ENCODE measurements at regions not wholly inside any gene's neighbourhood (a gene's known extent, or its start where the extent isn't known, plus 50 kb on each side); places are given as distances from the start of the nearest gene placed in this dataset.

DNA sequence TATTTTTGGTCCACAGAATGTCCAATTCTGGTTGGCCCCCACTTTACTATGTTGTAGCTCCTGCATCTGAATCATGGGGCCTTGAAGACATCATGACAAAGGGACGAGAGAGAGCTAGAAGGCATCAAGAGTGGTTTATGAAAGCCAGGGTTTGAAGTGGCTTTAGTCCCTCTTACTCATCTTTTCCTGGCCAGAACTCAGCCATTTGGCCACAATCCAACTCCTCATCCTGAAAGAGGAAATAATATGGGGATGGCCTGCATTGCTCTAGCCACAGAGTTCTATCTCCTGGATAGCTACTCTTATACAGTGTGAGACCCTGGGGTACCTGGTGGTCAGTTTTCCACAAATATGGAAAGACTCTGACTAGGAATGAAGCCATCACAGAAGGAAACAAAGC, 418.9 kb downstream of the XPNPEP1 start:
- DNase-seq (ENCODE audit: low read depth, low spot score), result no peak

DNA sequence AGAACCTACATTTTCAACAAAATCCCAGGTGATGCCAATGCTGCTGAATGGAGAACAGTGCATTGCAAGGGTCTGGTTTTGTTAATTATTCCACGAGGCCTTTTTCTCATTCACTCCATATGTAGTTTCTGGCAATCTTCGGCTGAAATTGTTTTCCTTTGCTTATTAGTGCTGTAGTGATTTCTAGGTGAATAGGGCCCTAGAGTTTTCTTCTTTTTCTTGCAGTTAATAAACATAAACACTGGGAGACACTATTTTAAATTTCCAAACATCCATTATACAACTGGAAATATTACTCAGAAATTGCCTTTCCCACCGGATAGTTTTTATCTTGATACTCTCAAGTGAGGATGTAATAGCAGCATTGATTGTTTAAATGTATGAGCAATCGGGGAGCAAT, 435.6 kb downstream of the XPNPEP1 start:
- DNase-seq (ENCODE audit: low read depth, low spot score), result no peak

DNA sequence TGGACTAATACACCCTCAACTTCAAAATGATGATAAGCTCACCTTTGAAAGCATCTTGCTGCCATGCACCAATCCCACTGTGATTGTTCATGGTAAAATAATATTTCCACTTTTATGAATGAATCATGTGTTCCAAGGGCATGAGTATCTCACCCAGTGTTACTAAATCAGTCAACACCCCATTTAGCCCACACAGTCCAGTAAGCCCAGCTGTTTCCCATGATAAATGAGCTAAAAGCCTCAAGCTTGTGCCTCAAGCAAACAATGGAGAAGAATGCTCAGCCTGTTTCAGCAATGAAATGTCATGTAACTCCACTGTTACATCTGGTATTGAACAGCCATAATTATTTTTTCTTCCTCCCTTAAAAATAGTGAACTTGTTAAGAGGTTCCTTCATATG, 442.5 kb downstream of the XPNPEP1 start:
- DNase-seq (ENCODE audit: low read depth, low spot score), result no peak

DNA sequence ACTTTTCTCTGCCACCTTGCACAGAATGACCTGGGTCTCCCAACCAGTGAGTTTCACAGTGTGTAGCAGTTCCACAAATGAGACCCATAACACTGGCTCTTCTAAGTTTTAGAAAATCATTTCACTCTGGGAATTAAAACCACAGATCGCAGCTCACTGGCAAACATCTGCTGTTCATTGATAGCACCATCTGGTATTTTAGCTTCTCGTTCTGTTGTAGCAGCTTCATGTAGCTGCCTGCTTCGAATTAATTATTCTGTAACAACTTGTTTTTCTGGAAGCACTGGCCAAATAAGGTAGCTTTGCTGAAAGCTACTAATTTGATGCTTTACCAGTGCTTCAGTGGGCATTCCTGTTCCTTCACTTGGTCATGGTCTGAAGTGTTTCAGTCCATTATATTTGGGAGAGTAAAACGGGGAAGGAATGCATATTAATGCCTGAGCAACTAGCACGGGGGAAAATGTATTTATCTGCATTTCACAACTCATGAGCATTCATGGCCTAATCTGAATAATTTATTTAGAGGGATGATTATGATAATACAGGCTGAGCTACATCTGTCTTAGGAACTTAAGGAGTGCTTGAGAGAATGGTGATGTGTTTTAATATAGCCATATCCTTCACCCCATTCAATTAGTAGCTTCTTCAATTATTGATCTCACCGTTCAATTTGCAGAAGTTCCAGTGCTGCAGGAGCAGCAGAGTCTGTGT, 447.4 kb downstream of the XPNPEP1 start:
- DNase-seq (ENCODE audit: low read depth, low spot score), result no peak

DNA sequence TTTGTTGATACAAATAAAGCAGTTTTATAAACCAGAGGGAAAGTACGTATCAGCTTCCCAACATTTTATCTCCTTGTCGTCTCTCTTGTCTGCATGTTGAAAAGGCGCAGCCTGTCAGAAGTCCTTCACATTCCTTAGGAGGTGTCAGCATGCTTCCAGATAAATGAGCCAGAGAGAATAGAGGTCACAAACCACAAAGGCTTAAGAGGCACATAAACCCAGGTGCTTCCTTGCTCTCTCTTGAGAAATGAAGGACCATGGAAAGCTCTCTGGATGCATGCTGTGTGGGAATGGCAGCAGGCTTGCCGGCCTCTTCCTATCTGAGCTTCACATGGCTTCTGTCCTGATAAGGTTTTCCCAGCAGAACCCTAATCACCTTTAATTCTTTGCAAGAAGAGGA, 448.5 kb downstream of the XPNPEP1 start:
- no peak for DNase-seq (ENCODE audit: low read depth, low spot score)

DNA sequence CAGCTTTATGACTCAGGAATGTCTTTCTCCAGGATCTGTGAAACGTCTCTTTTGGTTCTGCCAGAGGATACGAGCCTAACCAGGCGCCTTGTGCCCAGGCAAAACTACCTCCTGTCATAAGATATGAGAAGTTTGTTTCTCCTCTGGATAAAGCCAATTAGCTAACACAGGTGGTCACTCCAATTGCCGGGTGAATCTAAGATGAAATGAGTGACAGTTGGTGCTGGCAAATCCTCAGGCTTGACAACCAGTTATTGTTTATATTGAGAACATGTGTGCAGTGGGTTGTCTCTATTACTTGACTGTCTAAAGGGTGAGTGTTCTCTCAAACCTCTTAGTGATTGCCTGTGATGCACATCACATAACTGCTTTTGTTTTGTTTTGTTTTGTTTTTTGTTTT, 449.1 kb downstream of the XPNPEP1 start:
- DNase-seq (ENCODE audit: low read depth, low spot score), result no peak

DNA sequence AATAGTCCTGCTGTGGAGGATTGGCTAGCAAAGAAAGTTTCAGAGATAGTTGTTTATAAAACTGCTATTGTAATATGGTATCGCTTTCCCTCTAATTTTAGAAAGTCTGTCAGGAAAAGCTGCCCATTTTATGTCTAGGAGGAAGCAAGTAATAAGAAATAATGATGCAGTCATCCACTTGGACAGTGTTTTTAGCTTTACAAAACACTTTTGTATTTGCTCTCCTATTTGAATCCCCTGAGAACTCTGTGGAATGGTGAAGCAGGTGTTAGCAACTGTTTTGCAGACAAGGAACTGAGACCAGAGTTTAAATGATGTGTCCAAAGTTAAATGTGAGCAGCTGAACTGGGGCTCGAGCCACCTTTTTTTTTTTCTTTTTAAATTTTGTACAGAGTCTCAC, 455.8 kb downstream of the XPNPEP1 start:
- no peak for DNase-seq (ENCODE audit: low read depth, low spot score)

DNA sequence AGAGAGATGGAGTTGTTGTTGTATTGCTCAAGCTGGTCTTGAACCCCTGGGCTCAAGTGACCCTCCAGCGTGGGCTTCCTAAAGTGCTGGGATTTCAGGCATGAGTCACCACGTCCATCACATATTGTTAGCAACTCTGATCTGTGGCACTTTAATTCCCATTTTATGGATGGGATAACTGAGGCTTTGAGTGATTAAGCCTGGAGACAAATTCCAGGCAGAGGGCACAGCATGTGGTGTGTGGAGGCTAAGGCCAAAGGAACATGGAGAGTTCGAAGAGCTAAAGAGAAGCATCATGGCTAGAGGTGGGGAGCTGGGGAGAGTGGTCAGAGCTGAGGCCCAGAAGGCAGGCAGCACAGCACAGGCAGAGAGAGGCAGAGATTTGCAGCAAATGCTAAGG, 458.4 kb downstream of the XPNPEP1 start:
- no peak for DNase-seq (ENCODE audit: low read depth, low spot score)

DNA sequence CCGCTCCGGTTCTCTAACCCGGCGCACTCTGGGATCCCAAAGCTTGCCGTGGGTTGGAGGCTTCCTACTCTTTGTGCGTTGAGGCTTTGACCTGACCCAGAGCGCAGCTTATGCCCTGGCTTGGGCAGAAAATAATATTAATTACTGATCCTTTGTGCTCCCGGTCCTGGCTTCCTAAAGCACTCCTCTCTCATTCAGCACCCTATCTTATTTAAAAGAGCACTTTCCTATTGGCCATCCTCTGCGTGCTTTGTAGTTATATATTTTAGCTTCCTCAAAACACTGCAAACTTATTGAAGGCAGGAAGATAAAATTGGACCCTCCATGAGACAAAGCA, 466.0 kb downstream of the XPNPEP1 start:
- DNase-seq (ENCODE audit: low read depth, low spot score), result no peak

DNA sequence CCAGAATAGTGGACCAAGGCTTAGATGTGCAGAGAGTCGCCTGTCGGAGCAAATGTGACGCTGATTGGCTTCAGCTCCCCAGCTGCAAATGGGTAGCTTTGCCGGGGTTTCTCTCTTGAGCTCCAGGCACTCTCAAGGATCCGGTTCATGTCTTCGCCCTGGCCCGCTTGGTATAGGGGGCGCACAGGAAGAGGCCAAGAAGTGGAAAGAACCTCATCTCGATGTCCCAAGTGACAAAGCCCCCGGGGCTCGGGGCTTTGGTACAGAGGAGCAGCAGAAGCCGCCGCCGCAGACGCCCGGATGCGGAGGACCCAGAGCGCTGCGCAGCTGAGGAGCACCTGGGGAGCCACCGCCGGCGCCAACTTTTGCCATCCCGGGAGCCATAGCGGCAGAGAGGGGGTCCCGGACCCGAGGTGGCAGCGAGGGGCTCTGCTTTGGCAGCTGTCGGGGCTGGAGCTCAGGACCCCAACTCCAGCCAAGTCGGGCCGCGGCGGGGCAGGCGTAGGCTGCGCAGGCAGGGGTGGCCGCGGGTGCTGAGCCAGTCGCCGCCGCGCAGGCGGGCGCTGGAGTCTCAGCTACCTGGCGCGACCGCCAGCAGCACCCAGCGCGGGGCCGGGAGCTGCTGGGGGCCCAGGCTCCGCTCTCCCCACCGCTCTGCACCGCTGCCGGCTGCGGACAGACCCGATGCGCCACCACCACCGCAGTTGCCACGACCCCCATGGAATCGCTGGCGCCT, 466.6 kb downstream of the XPNPEP1 start:
- DNase-seq (ENCODE audit: low read depth, low spot score), result peak; percentile 30

DNA sequence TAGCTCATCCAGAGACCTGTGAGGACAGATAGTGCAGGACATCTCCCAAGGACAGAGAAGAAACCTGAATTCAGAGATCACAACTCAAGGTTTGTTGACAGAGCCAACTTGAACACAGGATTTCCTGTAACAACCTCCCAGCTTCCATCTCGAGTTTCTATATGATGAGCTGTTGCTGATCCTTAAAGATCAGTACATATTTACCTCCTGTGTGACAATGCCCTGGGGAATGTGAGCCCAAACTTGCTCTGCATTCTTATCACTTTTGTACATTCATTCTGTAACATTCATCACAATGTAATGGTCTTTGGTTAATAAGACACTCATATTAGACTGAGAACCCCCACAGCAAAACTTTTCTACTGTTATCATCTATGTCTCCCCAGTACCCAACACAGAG, 468.6 kb downstream of the XPNPEP1 start:
- DNase-seq (ENCODE audit: low read depth, low spot score), result no peak

DNA sequence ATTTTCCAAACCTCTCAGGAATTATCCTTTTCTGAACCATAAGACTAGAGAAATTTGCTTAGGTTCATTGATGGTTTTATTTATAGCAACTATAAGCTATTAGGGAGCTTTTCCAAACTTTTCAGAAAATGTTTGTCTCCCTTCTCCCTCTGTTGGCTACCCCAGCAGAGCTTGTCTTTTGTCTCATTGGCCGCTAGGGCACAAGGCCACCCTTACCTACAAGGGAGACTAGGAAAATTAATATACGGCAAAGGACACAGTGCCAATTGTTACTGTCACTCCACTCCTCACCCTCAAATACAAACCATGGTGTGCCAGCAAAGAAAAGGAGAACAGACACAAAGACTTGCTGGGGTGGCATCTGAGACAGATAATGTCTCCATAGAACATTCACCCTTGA, 471.4 kb downstream of the XPNPEP1 start:
- no peak for DNase-seq (ENCODE audit: low read depth, low spot score)

DNA sequence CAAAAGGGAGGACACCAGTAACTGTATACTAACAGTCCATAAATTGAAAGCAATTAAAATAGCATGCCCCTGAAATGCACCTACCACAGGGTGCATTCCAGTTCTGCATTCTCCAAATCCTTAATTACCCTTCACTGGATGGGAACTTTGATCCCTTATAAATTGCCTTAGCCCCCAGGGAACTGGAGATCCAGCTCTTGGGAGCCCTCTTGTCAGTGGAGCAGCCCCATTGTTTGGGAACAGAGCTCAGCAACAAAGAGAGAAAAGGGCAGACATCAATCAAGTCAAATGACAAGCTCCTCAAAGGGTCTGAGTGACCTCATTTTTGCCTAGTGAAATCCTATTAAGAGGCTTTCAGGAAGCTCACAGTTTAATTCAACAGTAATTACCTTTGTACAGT, 472.6 kb downstream of the XPNPEP1 start:
- no peak for DNase-seq (ENCODE audit: low read depth, low spot score)

DNA sequence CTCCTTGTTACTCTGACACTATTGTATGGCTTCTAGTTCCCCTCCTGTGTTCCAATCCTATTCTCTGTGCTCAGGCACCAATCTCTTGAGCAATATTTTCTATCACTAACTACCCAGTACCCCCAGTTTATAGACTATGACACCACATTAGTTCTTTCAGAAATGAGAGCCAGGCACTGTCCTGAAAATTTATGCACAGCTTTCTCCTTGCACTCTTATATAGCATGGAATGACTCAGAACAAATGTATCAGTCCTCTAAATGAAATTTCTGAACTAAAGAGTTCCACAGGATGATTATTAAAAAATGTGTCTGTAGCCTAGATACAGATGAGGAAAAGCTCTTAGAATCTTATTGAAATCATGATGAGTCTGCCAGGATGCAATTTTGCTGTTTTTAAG, 489.9 kb downstream of the XPNPEP1 start:
- DNase-seq (ENCODE audit: low read depth, low spot score), result no peak

DNA sequence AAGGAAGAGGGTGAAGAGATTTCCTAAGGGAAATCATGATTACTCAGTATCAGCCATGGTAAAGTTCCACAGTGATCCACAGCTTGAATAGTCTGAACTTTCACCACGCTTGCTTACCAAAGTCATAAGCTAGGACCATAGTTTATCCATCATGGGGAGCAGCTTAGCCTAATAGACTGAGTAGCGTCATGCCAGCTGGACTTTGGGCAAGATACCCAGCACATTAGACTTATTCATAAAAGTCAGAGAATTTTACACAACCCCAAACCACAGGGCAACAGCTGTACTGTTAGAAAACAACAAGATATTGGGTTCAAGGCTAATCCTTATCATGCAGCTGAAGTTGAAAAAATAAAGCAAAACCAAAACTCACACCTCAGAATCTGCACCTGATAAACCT, 491.0 kb downstream of the XPNPEP1 start:
- no peak for DNase-seq (ENCODE audit: low read depth, low spot score)

DNA sequence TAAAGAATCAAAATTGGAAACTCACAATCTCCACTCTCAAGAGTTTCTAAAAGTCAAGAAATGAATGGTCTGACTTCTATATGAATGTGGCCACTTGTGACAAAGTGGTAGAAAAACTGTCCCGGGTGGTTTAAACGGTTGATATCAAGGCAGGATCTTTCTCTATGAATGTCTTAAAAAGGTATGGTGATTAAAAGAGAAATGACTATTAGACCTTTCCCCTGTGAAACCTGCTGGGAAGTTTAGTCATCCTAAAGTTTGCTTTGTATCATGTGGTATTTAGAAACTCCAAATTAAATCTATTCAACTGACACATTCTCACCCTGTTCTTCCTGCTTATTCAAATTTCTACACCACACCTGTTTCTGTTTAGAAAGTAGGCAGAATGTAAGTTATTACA, 492.5 kb downstream of the XPNPEP1 start:
- no peak for DNase-seq (ENCODE audit: low read depth, low spot score)

DNA sequence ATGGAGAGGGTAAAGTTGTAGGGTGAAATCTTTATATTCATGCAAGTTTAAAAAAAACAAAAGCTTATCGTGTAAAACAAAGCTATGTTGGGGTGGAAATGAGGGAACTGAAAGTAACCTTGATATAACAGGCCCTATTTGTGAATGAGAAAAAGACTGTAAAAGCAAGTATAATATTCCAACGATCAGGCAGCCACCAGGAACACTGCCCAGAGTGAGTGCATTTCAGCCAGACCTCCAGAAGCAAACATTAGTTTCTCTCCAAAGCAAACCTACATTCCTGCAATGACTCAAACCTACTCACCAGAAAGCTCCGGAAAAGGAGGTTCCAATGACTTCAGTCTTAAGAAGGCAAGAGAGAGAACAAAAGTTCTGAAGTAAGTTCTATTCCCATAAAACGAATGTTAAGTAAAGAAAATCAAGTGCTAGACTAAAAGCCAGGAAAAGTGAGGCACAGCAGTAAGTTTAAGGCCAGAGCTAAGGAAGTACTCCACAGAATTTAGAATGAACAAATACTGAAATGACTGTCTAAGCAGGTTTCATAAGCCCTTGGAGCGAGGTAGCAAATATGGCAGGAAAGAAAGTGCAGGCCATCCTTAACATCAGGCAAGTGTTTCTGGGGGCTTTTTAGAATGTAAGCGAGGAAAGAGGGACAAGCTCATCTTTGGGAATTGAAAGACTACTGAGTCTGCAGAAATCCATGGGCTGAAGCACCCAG, 493.1 kb downstream of the XPNPEP1 start:
- no peak for DNase-seq (ENCODE audit: low read depth, low spot score)

DNA sequence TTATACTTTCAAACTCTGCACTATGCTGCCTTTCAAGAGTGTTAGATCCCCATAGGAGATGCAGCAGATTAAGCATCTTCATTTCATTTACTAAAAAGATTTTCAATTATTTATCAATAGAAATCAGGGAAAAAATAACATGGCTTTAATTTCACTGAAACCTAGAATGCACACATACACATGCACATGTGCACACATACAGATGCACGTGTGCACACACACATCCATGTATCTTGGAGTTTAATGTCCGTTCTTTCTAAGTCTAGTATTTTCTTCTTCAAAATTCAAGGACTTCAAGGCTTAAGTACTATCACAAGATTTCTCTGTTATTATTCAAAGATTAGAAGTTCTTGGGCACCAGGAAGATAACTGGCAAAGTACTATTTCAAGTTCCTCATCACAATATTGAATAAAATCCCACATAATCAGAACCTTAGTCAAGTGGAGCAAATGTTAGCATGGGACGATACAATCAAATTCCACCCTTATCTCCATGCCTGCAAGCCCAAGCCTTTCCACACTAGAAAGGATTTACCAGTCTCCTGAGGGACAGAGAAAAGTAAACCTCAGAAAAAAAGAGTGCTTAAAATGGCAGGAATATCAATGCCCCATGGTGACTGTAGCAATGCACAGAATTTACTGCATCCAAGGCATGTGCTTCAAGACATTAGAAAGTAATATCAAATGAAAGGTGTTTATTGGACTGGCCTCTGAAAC, 494.4 kb downstream of the XPNPEP1 start:
- DNase-seq (ENCODE audit: low read depth, low spot score), result no peak

DNA sequence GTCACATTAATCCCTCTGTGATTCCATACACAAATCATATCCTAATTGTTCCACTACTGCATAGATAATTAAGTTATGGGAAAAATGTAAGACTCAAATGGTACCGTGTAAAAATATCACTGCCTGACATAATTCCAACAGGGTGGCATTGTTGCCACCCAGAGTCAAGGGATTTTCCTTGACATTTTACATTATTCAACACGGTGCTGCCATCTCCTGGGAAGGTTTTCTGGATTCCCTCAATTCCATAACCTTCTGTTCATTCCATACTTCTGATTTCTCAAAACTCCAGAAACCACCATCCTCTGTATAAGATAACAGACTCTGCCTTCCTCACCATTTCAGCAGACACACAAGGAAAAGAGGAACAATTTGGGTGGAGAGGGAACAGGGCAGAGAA, 495.9 kb downstream of the XPNPEP1 start:
- DNase-seq (ENCODE audit: low read depth, low spot score), result no peak

DNA sequence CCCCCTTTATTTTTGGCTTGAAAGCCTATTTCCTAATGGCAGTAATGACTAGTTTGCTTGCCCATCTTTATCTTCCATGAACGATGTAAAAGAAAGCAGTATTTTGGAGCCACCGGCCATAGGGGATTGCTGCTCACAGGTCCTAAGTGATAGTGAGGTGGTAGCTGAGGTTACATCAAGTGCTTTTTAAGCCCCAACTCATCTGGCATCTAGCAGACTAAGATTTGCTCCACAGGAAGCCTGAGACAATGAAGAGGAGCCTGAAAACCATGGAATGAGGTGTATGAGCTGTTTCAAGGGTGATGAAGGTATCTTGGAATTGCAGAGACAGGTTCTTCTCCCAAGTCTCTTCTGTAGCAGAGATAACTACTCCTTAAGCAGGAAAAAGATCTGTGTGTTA, 496.3 kb downstream of the XPNPEP1 start:
- no peak for DNase-seq (ENCODE audit: low read depth, low spot score)

DNA sequence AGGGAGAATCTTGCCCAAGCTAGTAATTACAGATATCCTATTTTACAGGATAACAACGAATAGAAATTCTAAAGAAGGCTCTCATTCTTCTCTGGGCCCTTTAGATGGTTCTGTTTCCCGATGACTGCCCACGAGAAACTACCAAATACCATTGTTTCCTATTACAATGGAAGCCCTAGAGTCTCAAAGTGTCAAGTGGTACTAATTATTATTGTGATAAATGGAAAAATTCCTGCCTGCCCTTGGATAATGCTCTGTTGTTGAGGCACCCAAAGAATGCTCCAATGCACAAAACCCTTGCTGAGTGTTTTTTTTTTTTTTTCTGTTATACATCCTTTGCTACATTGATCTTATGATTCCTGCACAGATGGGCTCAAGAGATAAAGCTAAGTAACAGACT, 504.5 kb downstream of the XPNPEP1 start:
- DNase-seq (ENCODE audit: low read depth, low spot score), result no peak

DNA sequence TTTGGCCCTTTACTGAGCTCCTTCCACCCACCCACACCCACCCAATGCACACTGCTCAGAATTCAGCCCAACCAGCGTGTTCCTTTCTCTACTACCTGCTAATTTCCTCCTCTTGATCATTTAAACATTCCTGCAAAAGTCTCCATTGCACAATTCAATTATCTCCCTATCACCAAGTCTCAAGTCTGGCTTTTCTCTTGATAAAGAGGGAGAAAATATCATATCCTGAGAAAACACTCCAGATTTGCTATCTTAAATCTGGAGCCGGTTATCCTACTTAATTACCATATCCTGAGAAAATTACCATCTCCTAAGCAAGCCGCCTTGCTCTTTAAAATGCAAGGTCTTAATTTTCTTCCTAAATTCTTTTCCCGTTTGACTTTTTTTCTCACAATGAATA, 505.5 kb downstream of the XPNPEP1 start:
- no peak for DNase-seq (ENCODE audit: low read depth, low spot score)

Data from iPS DF 19.7 (cell line).